Keratinocyte (primary cell): ENCODE measurements at regions not wholly inside any gene's neighbourhood (a gene's known extent, or its start where the extent isn't known, plus 50 kb on each side); places are given as distances from the start of the nearest gene placed in this dataset.
"Not testable (repeated sequence)": the region's sequence is repeated elsewhere in the genome, so short reads cannot be mapped to it uniquely, and the experiment has no call there.

ENCODE experiments used
- DNase-seq: peaks from one replicate; pipeline ENCODE4 v3.0.0-alpha.2; 2011; ENCODE audit warnings: low read depth, missing footprints, low spot score
- FAIRE-seq: peaks from 2 replicates; lab custom pipeline; 2011; peaks lifted over from hg19 to GRCh38; lab: Jason Lieb, UNC
- H2AFZ ChIP-seq: 2 replicates; pipeline ENCODE4 v1.6.0; 2012; ENCODE audit warnings: low read length, control low read depth, inconsistent platforms; ENCODE audit not compliant: control insufficient read depth
- H3K27ac ChIP-seq: 2 replicates; pipeline ENCODE4 v1.5.1; 2011; ENCODE audit warnings: low read length; ENCODE audit not compliant: control insufficient read depth, insufficient read depth
- H3K27me3 ChIP-seq: 3 replicates; pipeline ENCODE4 v1.6.0; 2011; ENCODE audit warnings: low read length; ENCODE audit not compliant: control insufficient read depth, insufficient read depth; ENCODE audit errors: extremely low read depth
- H3K36me3 ChIP-seq, 2 experiments: 2 replicates in 1 of 2; 3 replicates in 1 of 2; pipeline ENCODE4 v1.5.1; 2011; ENCODE audit warnings: low read length in 2 of 2, mild to moderate bottlenecking in 1 of 2; ENCODE audit not compliant: control insufficient read depth in 2 of 2, insufficient read depth in 2 of 2; ENCODE audit errors: extremely low read depth in 1 of 2
- H3K4me1 ChIP-seq: 3 replicates; pipeline ENCODE4 v1.5.1; 2011; ENCODE audit warnings: low read length; ENCODE audit not compliant: control insufficient read depth, insufficient read depth; ENCODE audit errors: extremely low read depth
- H3K4me2 ChIP-seq: 3 replicates; pipeline ENCODE4 v1.6.0; 2011; ENCODE audit warnings: low read depth, low read length; ENCODE audit not compliant: control insufficient read depth, insufficient read depth; ENCODE audit errors: extremely low read depth
- H3K4me3 ChIP-seq, 3 experiments: fragments of 200-600 bp in 1 of 3; sonication (generic) in 1 of 3; 2 replicates in 2 of 3; 3 replicates in 1 of 3; pipeline ENCODE4 v1.5.1; 2011 to 2016; ENCODE audit warnings: low read length in 3 of 3, mild to moderate bottlenecking in 3 of 3, control low read depth in 2 of 3, inconsistent platforms in 1 of 3, low read depth in 1 of 3, mixed read lengths in 1 of 3, mixed run types in 1 of 3, moderate library complexity in 1 of 3; ENCODE audit not compliant: control insufficient read depth in 2 of 3, insufficient read depth in 2 of 3; ENCODE audit errors: extremely low read depth in 1 of 3
- H3K79me2 ChIP-seq: 2 replicates; pipeline ENCODE4 v1.6.0; 2012; ENCODE audit warnings: low read length; ENCODE audit not compliant: control insufficient read depth, insufficient read depth
- H3K9ac ChIP-seq: 3 replicates; pipeline ENCODE4 v1.6.0; 2011; ENCODE audit warnings: low read length; ENCODE audit not compliant: control insufficient read depth, insufficient read depth; ENCODE audit errors: extremely low read depth
- H3K9me1 ChIP-seq: 3 replicates; pipeline ENCODE4 v1.6.0; 2011; ENCODE audit warnings: low read length; ENCODE audit not compliant: control insufficient read depth, insufficient read depth; ENCODE audit errors: extremely low read depth
- H3K9me3 ChIP-seq: 2 replicates; pipeline ENCODE4 v1.5.1; 2012; ENCODE audit warnings: low read depth, low read length; ENCODE audit not compliant: control insufficient read depth
- H4K20me1 ChIP-seq: 3 replicates; pipeline ENCODE4 v1.6.0; 2011; ENCODE audit warnings: low read length; ENCODE audit not compliant: control insufficient read depth, insufficient read depth; ENCODE audit errors: extremely low read depth
- EZH2 ChIP-seq: IDR thresholded peaks from one replicate; pipeline ENCODE4 v1.6.1; 2012; ENCODE audit warnings: inconsistent platforms, mild to moderate bottlenecking, low read length, moderate library complexity
- dilution Hi-C: fragments of 300-500 bp; cut with MboI; formaldehyde crosslinking; loops from one replicate; pipeline ENCODE4 v1.7.0; 2020; ENCODE audit warnings: low sequenced_read_pairs; ENCODE audit not compliant: extremely low pct_ligation_motif_present
- TF ChIP-seq, protein P1 (sequence below), 3 experiments: IDR thresholded peaks in 1 of 3; conservative IDR thresholded peaks in 1 of 3; optimal IDR thresholded peaks in 1 of 3; 2 replicates in 2 of 3; 3 replicates in 1 of 3; pipeline versions ENCODE3 to v1.5.1; 2011; ENCODE audit warnings: low read length in 3 of 3, mild to moderate bottlenecking in 3 of 3, moderate library complexity in 2 of 3, control low read depth in 1 of 3, inconsistent platforms in 1 of 3; ENCODE audit not compliant: insufficient read depth in 2 of 3; ENCODE audit errors: extremely low read depth in 1 of 3

DNA sequence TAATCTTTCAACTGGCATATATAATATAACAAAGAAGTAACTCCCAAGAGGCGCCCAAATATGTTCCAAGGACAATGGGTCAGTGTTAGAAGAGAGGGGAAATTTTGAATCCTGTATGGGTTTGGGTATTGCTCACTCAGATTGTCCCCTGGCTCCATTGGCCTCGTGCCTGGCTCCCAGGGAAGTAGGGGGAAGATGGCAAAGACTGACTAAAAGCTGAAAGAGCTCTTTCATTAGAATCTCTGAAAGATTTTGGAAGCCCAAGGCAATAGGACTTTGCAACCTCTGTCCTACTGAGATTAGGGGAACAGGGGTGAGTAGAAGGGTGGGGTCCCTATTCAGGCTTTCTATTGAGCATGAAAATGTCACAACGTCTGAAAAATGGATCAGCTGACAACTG, 1272.8 kb upstream of the ZEB2 start:
- Histone ChIP-seq H3K9ac (no peak overlapping the region), H3K9me1 (no peaks in the 10 kb centered on the region)
- no peak for FAIRE-seq

DNA sequence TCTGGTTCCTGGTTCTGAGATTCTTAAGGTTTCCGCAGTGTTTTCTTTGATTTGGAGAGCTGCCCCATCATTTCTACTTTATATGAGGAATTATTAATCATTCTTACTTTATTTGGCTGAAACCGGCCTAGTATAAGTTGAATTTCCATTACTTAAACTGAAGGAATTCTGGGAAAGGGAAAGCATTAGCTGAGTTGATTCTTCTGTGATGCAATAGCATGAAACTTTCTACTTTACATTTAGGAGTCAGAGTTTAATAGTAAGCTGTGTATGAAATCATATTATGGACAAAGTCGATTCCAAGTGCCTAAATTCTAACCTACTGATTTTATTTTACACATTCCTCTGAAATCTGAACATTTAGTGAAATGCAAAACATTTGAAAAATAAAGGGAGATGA, 1269.7 kb upstream of the ZEB2 start:
- no peaks in the 10 kb centered on the region for H3K36me3 ChIP-seq
- no peak for DNase-seq
- no peaks in the 10 kb centered on the region for H3K79me2 ChIP-seq
- no peak overlapping the region for H2AFZ ChIP-seq
- no peaks in the 10 kb centered on the region for H3K9me3 ChIP-seq
- no peak for FAIRE-seq
- no peaks in the 10 kb centered on the region for H3K9me1 ChIP-seq
- no peak overlapping the region for H3K9ac ChIP-seq
- no peak overlapping the region for H3K4me2 ChIP-seq
- TF ChIP-seq, protein P1, sequence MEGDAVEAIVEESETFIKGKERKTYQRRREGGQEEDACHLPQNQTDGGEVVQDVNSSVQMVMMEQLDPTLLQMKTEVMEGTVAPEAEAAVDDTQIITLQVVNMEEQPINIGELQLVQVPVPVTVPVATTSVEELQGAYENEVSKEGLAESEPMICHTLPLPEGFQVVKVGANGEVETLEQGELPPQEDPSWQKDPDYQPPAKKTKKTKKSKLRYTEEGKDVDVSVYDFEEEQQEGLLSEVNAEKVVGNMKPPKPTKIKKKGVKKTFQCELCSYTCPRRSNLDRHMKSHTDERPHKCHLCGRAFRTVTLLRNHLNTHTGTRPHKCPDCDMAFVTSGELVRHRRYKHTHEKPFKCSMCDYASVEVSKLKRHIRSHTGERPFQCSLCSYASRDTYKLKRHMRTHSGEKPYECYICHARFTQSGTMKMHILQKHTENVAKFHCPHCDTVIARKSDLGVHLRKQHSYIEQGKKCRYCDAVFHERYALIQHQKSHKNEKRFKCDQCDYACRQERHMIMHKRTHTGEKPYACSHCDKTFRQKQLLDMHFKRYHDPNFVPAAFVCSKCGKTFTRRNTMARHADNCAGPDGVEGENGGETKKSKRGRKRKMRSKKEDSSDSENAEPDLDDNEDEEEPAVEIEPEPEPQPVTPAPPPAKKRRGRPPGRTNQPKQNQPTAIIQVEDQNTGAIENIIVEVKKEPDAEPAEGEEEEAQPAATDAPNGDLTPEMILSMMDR (optimal IDR thresholded peaks at IDR 0.05 in 1 of 3, IDR thresholded peaks at IDR 0.05 in 1 of 3, conservative IDR thresholded peaks at IDR 0.05 in 1 of 3; ENCODE audit: extremely low read depth in 1 of 3, insufficient read depth in 2 of 3, low read length in 3 of 3): no peak
- TF ChIP-seq EZH2: no peak
- H3K4me3 ChIP-seq: no peak overlapping the region
- no peaks in the 10 kb centered on the region for H3K4me1 ChIP-seq
- H3K27ac ChIP-seq: no peak overlapping the region
- no peaks in the 10 kb centered on the region for H4K20me1 ChIP-seq
- H3K27me3 ChIP-seq: no peaks in the 10 kb centered on the region
- dilution Hi-C loops: no loop called here

More for the DNA sequence above, 1272.8 kb upstream of the ZEB2 start:
- DNase-seq: no peak
- Histone ChIP-seq H3K9me3 (no peaks in the 10 kb centered on the region), H3K27ac (no peak overlapping the region), H3K4me1 (peaks cover 5% of the 10 kb centered on the region), H3K4me3 (no peak overlapping the region), H3K4me2 (no peak overlapping the region), H3K27me3 (no peaks in the 10 kb centered on the region), H3K79me2 (no peaks in the 10 kb centered on the region), H3K36me3 (no peaks in the 10 kb centered on the region), H4K20me1 (no peaks in the 10 kb centered on the region), H2AFZ (no peak overlapping the region)
- TF ChIP-seq EZH2: no peak
- TF ChIP-seq, protein P1 (optimal IDR thresholded peaks at IDR 0.05 in 1 of 3, IDR thresholded peaks at IDR 0.05 in 1 of 3, conservative IDR thresholded peaks at IDR 0.05 in 1 of 3; ENCODE audit: extremely low read depth in 1 of 3, insufficient read depth in 2 of 3, low read length in 3 of 3): no peak
- dilution Hi-C loops: no loop called here

DNA sequence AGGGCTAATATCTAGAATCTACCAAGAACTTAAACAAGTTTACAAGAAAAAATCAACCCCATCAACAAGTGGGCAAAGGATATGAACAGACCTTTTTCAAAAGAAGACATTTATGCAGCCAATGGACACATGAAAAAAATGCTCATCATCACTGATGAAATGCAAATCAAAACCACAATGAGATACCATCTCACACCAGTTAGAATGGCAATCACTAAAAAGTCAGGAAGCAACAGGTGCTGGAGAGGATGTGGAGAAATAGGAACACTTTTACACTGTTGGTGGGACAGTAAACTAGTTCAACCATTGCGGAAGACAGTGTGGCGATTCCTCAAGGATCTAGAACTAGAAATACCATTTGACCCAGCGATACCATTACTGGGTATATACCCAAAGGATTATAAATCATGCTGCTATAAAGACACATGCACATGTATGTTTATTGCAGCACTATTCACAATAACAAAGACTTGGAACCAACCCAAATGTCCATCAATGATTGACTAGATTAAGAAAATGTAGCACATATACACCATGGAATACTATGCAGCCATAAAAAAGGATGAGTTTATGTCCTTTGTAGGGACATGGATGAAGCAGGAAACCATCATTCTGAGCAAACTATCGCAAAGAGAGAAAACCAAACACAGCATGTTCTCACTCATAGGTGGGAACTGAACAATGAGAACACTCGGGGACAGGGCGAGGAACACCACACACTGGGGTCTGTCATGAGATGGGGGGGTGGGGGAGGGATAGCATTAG, 1267.9 kb upstream of the ZEB2 start:
- H3K9ac ChIP-seq, H3K9me3 ChIP-seq, H3K9me1 ChIP-seq, dilution Hi-C loops, DNase-seq, H4K20me1 ChIP-seq, H3K36me3 ChIP-seq, H3K4me1 ChIP-seq, FAIRE-seq, H3K79me2 ChIP-seq, H3K4me2 ChIP-seq, H3K4me3 ChIP-seq, H3K27me3 ChIP-seq, H3K27ac ChIP-seq, H2AFZ ChIP-seq: not testable (repeated sequence)

DNA sequence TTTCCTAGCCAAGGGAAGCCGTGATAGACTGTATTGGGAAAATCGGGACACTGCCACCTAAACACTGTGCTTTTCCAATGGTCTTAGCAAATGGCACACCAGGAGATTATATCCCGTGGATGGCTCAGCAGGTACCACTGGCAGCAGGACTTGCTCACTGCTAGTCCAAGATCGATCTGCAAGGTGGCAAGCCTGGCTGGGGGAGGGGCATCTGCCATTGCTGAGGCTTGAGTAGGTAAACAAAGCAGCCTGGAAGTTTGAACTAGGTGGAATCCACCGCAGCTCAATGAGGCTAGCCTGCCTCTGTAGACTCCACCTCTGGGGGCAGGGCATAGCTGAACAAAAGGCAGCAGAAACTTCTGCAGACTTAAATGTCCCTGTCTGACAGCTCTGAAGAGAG, 1262.7 kb upstream of the ZEB2 start:
- H3K27me3 ChIP-seq, H3K27ac ChIP-seq, H3K4me2 ChIP-seq, dilution Hi-C loops, H3K4me1 ChIP-seq, H3K9me3 ChIP-seq, H3K9ac ChIP-seq, H2AFZ ChIP-seq, H3K4me3 ChIP-seq, H4K20me1 ChIP-seq, H3K9me1 ChIP-seq, DNase-seq, H3K36me3 ChIP-seq, H3K79me2 ChIP-seq, FAIRE-seq: not testable (repeated sequence)
